HG02571 (cell line): ENCODE measurements at regions not wholly inside any gene's neighbourhood (a gene's known extent, or its start where the extent isn't known, plus 50 kb on each side); places are given as distances from the start of the nearest gene placed in this dataset.

ENCODE experiments used
- ATAC-seq: cut with Tn5 transposase; IDR thresholded peaks from one replicate; pipeline ENCODE4 v1.9.1; 2021; ENCODE audit warnings: mild to moderate bottlenecking, moderate library complexity; ENCODE audit not compliant: unreplicated experiment

DNA sequence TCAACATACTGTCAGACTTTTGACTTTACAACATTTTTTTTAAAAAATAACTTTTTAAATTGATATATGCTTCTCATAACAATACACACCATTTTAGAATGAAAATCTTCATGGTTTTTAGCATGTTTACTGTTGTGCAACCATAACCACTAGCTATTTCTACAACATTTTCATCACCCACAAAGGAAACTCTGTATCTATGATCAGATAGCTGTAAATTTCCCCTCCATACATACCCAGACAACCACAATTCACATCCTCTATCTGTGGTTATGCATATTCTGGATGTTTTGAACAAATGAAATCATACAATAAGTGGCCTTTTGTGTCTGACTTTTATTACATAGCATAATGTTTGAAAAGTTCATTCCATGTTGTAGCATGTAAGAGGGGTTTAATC lies 1666.0 kb downstream of the EFNB2 start:
- no peak for ATAC-seq

GRCh38 chr13:104868806-104869205 lies 1666.7 kb downstream of the EFNB2 start:
- no peak for ATAC-seq

- no peak for ATAC-seq
Measured at GRCh38 chr13:104855581-104855980, 1679.9 kb downstream of the EFNB2 start.

GRCh38 chr13:104854698-104855097 lies 1680.8 kb downstream of the EFNB2 start:
- no peak for ATAC-seq

DNA sequence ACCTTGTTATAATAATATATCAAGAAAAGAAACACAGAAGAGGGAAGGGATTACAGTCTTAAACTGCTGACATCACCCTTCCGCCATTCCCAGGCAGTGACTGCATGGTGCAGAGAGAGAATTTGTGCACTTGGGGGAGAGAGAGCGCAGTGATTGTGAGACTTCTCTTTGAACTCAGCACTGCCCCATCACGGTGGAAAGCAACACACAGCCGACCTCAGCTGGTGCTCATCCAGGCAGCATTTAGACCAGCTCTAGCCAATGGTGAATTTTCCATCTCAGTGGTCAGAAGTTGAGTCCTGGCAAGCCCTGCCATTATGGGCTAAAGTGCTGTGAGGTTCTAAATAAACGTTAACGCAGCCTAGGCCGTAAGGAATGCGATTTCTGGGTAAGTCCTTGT lies 1681.5 kb downstream of the EFNB2 start:
- ATAC-seq = no peak

GRCh38 chr13:104847922-104848321 lies 1687.5 kb downstream of the EFNB2 start:
- no peak for ATAC-seq

DNA sequence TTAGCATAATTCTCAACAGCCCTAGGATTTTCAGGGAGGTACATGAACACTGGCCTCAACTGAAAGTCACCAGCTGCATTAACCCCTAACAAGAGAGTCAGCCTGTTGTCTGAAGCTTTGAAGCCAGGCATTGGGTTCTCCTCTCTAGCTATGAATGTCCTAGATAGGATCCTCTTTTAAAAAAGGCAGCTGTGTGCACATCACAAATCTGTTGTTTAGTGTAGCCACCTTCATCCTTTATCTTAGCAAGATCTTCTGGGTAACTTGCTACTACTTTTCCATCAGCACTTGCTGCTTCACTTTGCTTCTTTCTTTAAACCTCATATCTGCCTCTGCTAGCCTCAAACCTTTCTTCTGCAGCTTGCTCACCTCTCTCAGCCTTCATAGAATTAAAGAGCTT lies 1692.1 kb downstream of the EFNB2 start:
- no peak for ATAC-seq

- no peak for ATAC-seq
Measured at GRCh38 chr13:104841110-104841509, 1694.4 kb downstream of the EFNB2 start.

DNA sequence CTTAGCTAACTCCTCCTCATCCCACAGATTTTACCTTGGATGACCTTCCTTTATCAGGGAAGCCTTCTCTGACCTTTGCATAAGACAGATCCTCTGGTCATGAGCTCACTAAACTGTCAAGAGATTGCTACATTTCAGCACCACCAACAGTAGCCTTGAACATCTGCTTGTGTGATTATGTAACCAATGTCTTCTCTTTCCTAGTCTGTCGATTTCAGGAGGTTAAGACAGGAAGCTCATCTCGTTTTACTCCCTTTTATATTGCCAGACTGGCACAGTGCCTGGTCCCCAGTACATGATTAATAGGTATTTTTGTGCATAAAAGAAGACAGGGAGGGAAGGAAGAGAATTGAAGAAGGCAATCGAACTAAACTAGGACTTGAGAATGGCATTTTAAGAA lies 1697.7 kb downstream of the EFNB2 start:
- ATAC-seq = no peak

- ATAC-seq = no peak
Measured at GRCh38 chr13:104833221-104833620, 1702.2 kb downstream of the EFNB2 start.

DNA sequence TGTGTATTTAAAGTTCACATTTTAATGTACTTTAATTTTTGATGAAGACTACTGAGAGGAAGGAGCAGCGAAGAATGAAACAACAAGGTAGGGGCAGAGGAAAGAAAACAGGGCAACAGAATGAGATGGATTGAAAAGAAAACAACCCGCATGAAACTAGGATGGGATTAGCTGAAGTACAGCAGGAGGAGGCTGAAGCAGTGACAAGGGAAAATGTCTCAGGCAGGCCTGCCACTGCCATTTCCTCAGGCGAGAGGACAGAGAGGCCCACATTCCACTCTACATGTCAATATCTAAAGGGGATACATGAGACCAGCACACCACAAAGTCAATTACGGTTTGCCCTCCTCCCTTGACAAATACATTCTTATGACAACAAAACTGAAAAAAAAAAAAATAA lies 1703.2 kb downstream of the EFNB2 start:
- ATAC-seq = no peak

DNA sequence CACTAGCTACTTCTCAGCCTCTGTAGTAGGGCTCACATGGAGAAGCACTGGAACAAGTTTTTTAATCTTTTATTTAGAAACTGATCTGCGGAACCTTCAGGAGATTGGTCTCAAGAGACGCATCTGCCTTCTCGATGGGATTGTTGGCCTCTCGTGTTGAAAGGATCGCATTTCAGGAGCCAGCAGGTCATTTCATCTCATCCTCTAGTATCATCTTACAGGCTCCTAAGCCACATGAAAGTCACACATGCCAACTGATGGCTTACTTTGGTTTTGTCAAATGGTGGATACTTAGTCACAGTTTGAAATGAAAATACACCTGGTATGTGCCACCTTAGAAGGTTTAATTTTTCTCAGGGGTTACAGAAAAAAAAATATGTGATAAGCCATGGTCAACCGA lies 1703.6 kb downstream of the EFNB2 start:
- ATAC-seq = no peak

DNA sequence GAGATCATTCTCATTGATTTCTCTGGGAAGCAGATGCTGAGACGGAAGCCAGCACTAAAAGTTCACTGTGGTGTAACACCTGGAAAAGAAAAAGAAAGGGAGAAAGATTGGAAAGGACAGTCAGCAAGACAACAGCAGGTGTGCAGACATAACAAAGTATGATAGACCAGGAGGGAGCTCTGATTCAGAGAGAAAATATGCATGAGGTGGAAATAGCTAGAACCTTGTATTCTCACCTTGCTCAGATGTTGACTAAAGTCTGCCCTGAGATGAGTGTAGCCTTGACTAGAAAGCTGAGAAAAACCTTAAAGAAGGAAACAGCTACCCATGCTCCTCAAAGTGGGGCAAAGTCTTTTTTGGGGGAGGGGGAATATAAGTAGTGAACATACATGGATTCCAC lies 1711.8 kb downstream of the EFNB2 start:
- no peak for ATAC-seq

DNA sequence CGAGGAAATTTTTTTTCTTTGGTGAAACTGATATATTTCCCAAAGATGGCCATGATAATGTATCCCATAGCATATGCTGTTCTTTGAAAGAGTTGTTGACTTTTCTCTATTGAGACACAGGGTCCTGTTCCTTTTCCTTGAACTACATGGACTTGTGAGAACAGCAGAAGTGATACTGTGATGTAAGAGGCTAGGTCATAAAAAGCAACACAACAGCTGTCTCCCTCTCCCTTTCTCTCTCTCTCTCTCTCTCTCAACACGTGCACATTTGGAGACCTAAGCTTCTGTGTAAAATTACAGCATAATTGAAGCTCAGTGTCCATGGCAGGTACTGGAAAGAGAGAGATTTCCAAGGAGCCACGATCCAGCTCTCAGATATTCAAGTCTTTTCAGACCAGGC lies 1712.4 kb downstream of the EFNB2 start:
- no peak for ATAC-seq

DNA sequence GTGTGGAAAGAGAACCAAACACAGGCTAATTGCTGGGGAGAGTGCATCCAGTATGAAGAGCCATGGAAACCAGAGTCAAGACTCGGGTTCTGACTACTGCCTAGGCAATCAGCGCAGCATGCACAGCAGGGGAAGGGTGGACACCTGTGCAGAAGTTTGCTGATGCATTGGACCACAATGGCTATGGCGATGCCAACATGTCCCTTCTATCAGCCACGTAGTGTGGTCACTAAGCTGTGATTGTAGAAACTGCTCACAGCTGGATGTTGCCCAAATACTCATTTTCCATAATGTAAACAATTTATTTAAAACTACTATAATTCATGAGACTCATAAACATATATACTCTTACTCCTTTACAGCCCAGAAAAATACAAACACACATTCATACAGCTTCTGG lies 1718.2 kb downstream of the EFNB2 start:
- ATAC-seq = no peak

GRCh38 chr13:104816726-104817125 lies 1718.7 kb downstream of the EFNB2 start:
- no peak for ATAC-seq

DNA sequence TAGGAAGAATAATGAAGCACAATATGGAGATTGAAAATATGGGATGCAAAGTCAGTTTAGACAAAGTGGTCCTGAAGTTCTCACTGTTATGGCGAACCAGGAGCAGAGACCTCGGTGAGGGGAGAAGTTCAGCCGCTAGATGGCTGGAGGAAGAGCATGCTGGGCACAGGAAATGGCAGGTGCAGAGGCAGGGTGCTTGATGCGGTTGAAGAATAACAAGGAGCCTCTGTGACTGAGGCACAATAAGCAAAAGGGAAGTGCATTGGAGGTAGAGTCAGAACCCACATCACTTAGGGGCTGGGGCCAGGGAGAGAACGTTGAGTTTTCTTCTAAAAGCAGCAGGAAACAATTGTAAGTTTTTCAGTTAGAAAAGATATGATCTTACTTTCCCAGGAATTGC lies 1725.2 kb downstream of the EFNB2 start:
- ATAC-seq = no peak

GRCh38 chr13:104809483-104809882 lies 1726.0 kb downstream of the EFNB2 start:
- no peak for ATAC-seq

DNA sequence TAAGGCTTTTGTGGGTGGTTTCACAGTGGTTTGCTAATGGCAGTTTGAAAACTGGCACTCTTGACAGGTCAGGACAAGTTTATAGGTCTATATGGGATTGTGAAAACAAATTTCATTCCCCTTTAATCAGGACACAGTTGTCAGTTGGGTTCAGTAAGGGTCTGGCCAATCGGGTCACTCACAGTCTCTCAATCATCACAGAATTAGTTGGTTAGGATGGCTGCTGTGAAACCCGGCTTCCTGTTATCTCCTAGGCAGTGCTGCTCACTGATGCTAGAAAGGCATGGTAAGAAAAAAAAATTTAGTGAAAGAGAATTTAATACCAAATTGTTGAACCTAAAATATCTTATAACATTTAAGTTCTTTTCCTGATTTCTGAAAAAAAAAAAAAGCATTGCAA lies 1730.1 kb downstream of the EFNB2 start:
- no peak for ATAC-seq

GRCh38 chr13:104799152-104799551 lies 1732.9 kb upstream of the SLC10A2 start:
- ATAC-seq = no peak

DNA sequence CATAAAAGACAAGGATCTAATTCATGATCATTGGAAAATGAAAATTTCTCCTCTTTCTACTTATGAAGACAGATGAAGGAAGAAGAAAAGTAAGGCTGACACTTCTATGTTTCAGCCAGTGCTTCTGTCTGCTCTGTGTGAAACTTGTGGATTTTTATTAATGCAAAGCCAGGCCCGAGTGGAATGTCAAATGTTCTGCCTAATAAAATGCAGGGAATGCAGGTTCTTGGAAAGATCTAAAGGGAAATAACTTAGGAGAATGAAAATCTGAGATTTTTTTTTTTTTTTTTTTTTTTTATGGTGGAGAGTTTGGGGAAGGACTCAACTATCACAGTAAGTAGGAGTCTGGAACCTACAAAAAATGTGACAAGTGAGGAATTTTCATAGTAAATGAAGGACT lies 1732.3 kb upstream of the SLC10A2 start:
- ATAC-seq = no peak

- no peak for ATAC-seq
Measured at GRCh38 chr13:104796581-104796980, 1730.4 kb upstream of the SLC10A2 start.

GRCh38 chr13:104785952-104786351 lies 1719.7 kb upstream of the SLC10A2 start:
- no peak for ATAC-seq

- no peak for ATAC-seq
Measured at GRCh38 chr13:104784891-104785290, 1718.7 kb upstream of the SLC10A2 start.
